SK-N-SH treated with all-trans-retinoic acid at 6 μM for 48 hours (cell line): ENCODE measurements at regions not wholly inside any gene's neighbourhood (a gene's known extent, or its start where the extent isn't known, plus 50 kb on each side); places are given as distances from the start of the nearest gene placed in this dataset.

Experiments
- ARNTL ChIP-seq: fragments of 450-650 bp; formaldehyde crosslinking; IDR thresholded peaks from 2 replicates; pipeline ENCODE4 v1.5.0; 2020; ENCODE audit warnings: low read depth, mild to moderate bottlenecking, moderate library complexity, borderline replicate concordance
- CREB5 ChIP-seq: fragments of 250-450 bp; sonication (Bioruptor Pico); IDR thresholded peaks from 2 replicates; pipeline ENCODE4 v1.5.1; 2020; ENCODE audit warnings: low read depth, mild to moderate bottlenecking, moderate library complexity
- CSDC2 ChIP-seq: fragments of 250-450 bp; sonication (Bioruptor Pico); IDR thresholded peaks from 2 replicates; pipeline ENCODE4 v1.5.0; 2020; ENCODE audit warnings: mild to moderate bottlenecking, moderate library complexity
- ESRRG ChIP-seq: fragments of 250-450 bp; sonication (Bioruptor Pico); IDR thresholded peaks from 2 replicates; pipeline ENCODE4 v1.6.1; 2021; ENCODE audit warnings: mild to moderate bottlenecking
- GLIS3 ChIP-seq: fragments of 250-450 bp; sonication (Bioruptor Pico); IDR thresholded peaks from 2 replicates; pipeline ENCODE4 v1.5.0; 2020; ENCODE audit warnings: mild to moderate bottlenecking, moderate library complexity
- ISL1 ChIP-seq: fragments of 250-450 bp; sonication (Bioruptor Pico); IDR thresholded peaks from 2 replicates; pipeline ENCODE4 v2.1.2; 2022; ENCODE audit warnings: mild to moderate bottlenecking, moderate library complexity
- PATZ1 ChIP-seq: fragments of 250-450 bp; sonication (Bioruptor Pico); IDR thresholded peaks from 2 replicates; pipeline ENCODE4 v1.8.0; 2020; ENCODE audit warnings: mild to moderate bottlenecking, moderate library complexity, borderline replicate concordance
- TCF4 ChIP-seq: fragments of 250-450 bp; sonication (Bioruptor Pico); IDR thresholded peaks from 2 replicates; pipeline ENCODE4 v1.8.0; 2021; ENCODE audit warnings: mild to moderate bottlenecking, moderate library complexity, borderline replicate concordance
- ZFP30 ChIP-seq: fragments of 450-650 bp; formaldehyde crosslinking; IDR thresholded peaks from 2 replicates; pipeline ENCODE4 v1.5.0; 2022; ENCODE audit warnings: mild to moderate bottlenecking, moderate library complexity
- ZNF565 ChIP-seq: fragments of 450-650 bp; formaldehyde crosslinking; conservative IDR thresholded peaks from 2 replicates; pipeline ENCODE4 v1.5.0; 2020; ENCODE audit warnings: low read depth, mild to moderate bottlenecking, moderate library complexity

GRCh38 chr14:54189333-54189732, 207.5 kb upstream of the CDKN3 start:
- TF ChIP-seq ISL1 (CRISPR knock-in tag), result no peak
- no peak for TF ChIP-seq CSDC2 (CRISPR knock-in tag)
- no peak for TF ChIP-seq ZFP30 (CRISPR knock-in tag)
- no peak for TF ChIP-seq GLIS3 (CRISPR knock-in tag)
- TF ChIP-seq TCF4, result no peak
- no peak for TF ChIP-seq ESRRG (CRISPR knock-in tag)
- TF ChIP-seq CREB5 (CRISPR knock-in tag), result no peak
- TF ChIP-seq ZNF565 (CRISPR knock-in tag), result no peak
- no peak for TF ChIP-seq PATZ1 (CRISPR knock-in tag)
- no peak for TF ChIP-seq ARNTL (CRISPR knock-in tag)
